WTC11 (cell line): ENCODE measurements at regions not wholly inside any gene's neighbourhood (a gene's known extent, or its start where the extent isn't known, plus 50 kb on each side); places are given as distances from the start of the nearest gene placed in this dataset.

Source experiments
- ATAC-seq: fragments of 200-7000 bp; cut with Tn5 transposase; 2 replicates; pipeline ENCODE4 v1.10.0; 2021; ENCODE audit warnings: mild to moderate bottlenecking, moderate library complexity
- CTCF ChIA-PET: fragments of 300-600 bp; sonication (Branson Sonifier 250); formaldehyde crosslinking; loops from one replicate; lab custom pipeline; 2021; ENCODE audit warnings: antibody characterized with exemption; lab: Charles Lee
- POLR2A ChIA-PET: fragments of 350-600 bp; sonication (Branson Sonifier 250); formaldehyde crosslinking; loops from one replicate; lab custom pipeline; 2021; ENCODE audit warnings: antibody characterized with exemption; lab: Charles Lee
- DNase-seq: peaks from one replicate; pipeline ENCODE4 v3.0.0; 2021; ENCODE audit warnings: low spot score
- H3K27ac Mint-ChIP-seq: 2 replicates; pipeline ENCODE4 v1.8.0; 2021; ENCODE audit warnings: mixed read lengths
- H3K27me3 Mint-ChIP-seq: 2 replicates; pipeline ENCODE4 v1.8.0; 2021; ENCODE audit warnings: low read depth, mild to moderate bottlenecking, moderate library complexity, mixed read lengths
- H3K36me3 Mint-ChIP-seq: 2 replicates; pipeline ENCODE4 v1.8.0; 2021; ENCODE audit warnings: mixed read lengths
- H3K4me1 Mint-ChIP-seq: 2 replicates; pipeline ENCODE4 v1.8.0; 2022; ENCODE audit warnings: mixed read lengths
- H3K4me3 Mint-ChIP-seq: 2 replicates; pipeline ENCODE4 v1.8.0; 2021; ENCODE audit warnings: mild to moderate bottlenecking, moderate library complexity, mixed read lengths
- H3K9me3 Mint-ChIP-seq: 2 replicates; pipeline ENCODE4 v1.8.0; 2021; ENCODE audit warnings: mixed read lengths
- ATF2 ChIP-seq: sonication (generic); formaldehyde crosslinking; IDR thresholded peaks from 2 replicates; pipeline ENCODE4 v1.8.1; 2022; ENCODE audit warnings: low read depth, missing genetic modification reagents, borderline replicate concordance
- CREM ChIP-seq: sonication (generic); formaldehyde crosslinking; IDR thresholded peaks from 2 replicates; pipeline ENCODE4 v1.8.1; 2022; ENCODE audit warnings: mild to moderate bottlenecking, missing genetic modification reagents, moderate library complexity
- E2F5 ChIP-seq: sonication (generic); formaldehyde crosslinking; IDR thresholded peaks from 2 replicates; pipeline ENCODE4 v1.8.1; 2022; ENCODE audit warnings: mild to moderate bottlenecking, moderate library complexity, missing genetic modification reagents
- ETV6 ChIP-seq: sonication (generic); formaldehyde crosslinking; IDR thresholded peaks from 2 replicates; pipeline ENCODE4 v1.8.1; 2022; ENCODE audit warnings: mild to moderate bottlenecking, missing genetic modification reagents
- IRF1 ChIP-seq: sonication (generic); formaldehyde crosslinking; IDR thresholded peaks from 2 replicates; pipeline ENCODE4 v1.8.0; 2023; ENCODE audit warnings: missing genetic modification reagents
- MLX ChIP-seq: sonication (generic); formaldehyde crosslinking; IDR thresholded peaks from 2 replicates; pipeline ENCODE4 v1.8.1; 2023; ENCODE audit warnings: mild to moderate bottlenecking, missing genetic modification reagents, moderate library complexity
- NR3C1 ChIP-seq: sonication (generic); formaldehyde crosslinking; conservative IDR thresholded peaks from 2 replicates; pipeline ENCODE4 v1.8.1; 2023; ENCODE audit warnings: low read depth, mild to moderate bottlenecking, missing genetic modification reagents
- TCF7 ChIP-seq: sonication (generic); formaldehyde crosslinking; IDR thresholded peaks from 2 replicates; pipeline ENCODE4 v1.8.0; 2022; ENCODE audit warnings: mild to moderate bottlenecking, low read depth, missing genetic modification reagents, moderate library complexity
- TEAD1 ChIP-seq: sonication (generic); formaldehyde crosslinking; IDR thresholded peaks from 2 replicates; pipeline ENCODE4 v1.8.0; 2022; ENCODE audit warnings: mild to moderate bottlenecking, missing genetic modification reagents
- USF1 ChIP-seq: sonication (generic); formaldehyde crosslinking; IDR thresholded peaks from 2 replicates; pipeline ENCODE4 v1.8.0; 2022; ENCODE audit warnings: mild to moderate bottlenecking, missing genetic modification reagents
- ZMAT4 ChIP-seq: fragments of 250-450 bp; sonication (Bioruptor Pico); IDR thresholded peaks from 2 replicates; pipeline ENCODE4 v1.9.0; 2021; ENCODE audit warnings: mild to moderate bottlenecking
- ZNF138 ChIP-seq: sonication (generic); formaldehyde crosslinking; conservative IDR thresholded peaks from 2 replicates; pipeline ENCODE4 v1.8.1; 2022; ENCODE audit warnings: mild to moderate bottlenecking, moderate library complexity, missing genetic modification reagents
- ZNF232 ChIP-seq: sonication (generic); formaldehyde crosslinking; IDR thresholded peaks from 2 replicates; pipeline ENCODE4 v1.8.0; 2022; ENCODE audit warnings: mild to moderate bottlenecking, missing genetic modification reagents
- ZNF416 ChIP-seq: fragments of 250-450 bp; sonication (Bioruptor Pico); IDR thresholded peaks from 2 replicates; pipeline ENCODE4 v1.9.0; 2021; ENCODE audit warnings: mild to moderate bottlenecking, inconsistent platforms
- ZNF423 ChIP-seq: fragments of 250-450 bp; sonication (Bioruptor Pico); IDR thresholded peaks from 2 replicates; pipeline ENCODE4 v2.1.2; 2022; ENCODE audit warnings: mild to moderate bottlenecking, moderate library complexity
- TF ChIP-seq, protein P1 (sequence below): fragments of 250-450 bp; sonication (Bioruptor Pico); IDR thresholded peaks from 2 replicates; pipeline ENCODE4 v2.1.2; 2022; ENCODE audit warnings: mild to moderate bottlenecking, moderate library complexity
- TF ChIP-seq, protein P2 (sequence below): fragments of 250-450 bp; sonication (Bioruptor Pico); conservative IDR thresholded peaks from 2 replicates; pipeline ENCODE4 v1.9.0; 2021; ENCODE audit warnings: mild to moderate bottlenecking
- TF ChIP-seq, protein P3 (sequence below): sonication (generic); formaldehyde crosslinking; conservative IDR thresholded peaks from 2 replicates; pipeline ENCODE4 v1.8.1; 2023; ENCODE audit warnings: mild to moderate bottlenecking, low read depth, missing genetic modification reagents, moderate library complexity
- TF ChIP-seq, protein P4 (sequence below): sonication (generic); formaldehyde crosslinking; IDR thresholded peaks from 2 replicates; pipeline ENCODE4 v1.8.1; 2023; ENCODE audit warnings: mild to moderate bottlenecking, missing genetic modification reagents

DNA sequence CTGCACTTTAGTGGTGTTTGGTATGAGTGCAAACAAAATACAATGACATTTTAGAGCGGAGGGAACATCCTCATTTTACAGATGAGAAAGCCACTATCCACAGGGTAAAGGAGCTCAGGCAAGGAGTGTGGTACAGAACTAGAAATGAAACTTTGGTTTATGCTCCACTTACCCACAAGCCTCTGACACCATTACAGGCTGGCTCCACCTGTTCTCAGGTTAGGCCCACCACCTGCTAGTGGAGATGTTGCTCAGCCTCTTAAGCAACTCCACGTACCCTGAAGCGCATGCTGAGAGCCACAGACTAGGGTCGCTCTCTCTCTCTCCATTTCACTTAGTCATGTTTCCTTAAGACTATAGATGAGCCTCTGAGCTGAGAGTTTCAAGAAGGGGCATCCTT, 130.0 kb downstream of the MBD2 start:
- peaks cover 12% of the 10 kb centered on the region for H3K9me3 Mint-ChIP-seq
- H3K36me3 Mint-ChIP-seq = no peaks in the 10 kb centered on the region
- no peak overlapping the region for H3K4me3 Mint-ChIP-seq
- H3K27me3 Mint-ChIP-seq = no peaks in the 10 kb centered on the region; the same call in 1 of the 2 replicates
- ATAC-seq (no peak), DNase-seq (no peak)
- TF ChIP-seq ZNF138 (CRISPR knock-in tag) (no peak), MLX (CRISPR knock-in tag) (no peak), ZNF232 (no peak), ETV6 (no peak), ZNF423 (no peak), IRF1 (CRISPR knock-in tag) (no peak), E2F5 (CRISPR knock-in tag) (no peak), ZNF416 (CRISPR knock-in tag) (no peak), USF1 (no peak)
- H3K4me1 Mint-ChIP-seq = peaks cover 7% of the 10 kb centered on the region
- H3K27ac Mint-ChIP-seq = no peak overlapping the region
- POLR2A ChIA-PET = no interaction called here
- CTCF ChIA-PET = no interaction called here

GRCh38 chr18:54090856-54091255, 133.6 kb downstream of the MBD2 start:
- Mint-ChIP-seq H3K27ac (no peak overlapping the region), H3K27me3 (no peaks in the 10 kb centered on the region), H3K9me3 (0 out of 2 replicates have a peak, but pooled peaks cover 4% of the 10 kb centered on the region), H3K4me1 (peaks cover 21% of the 10 kb centered on the region), H3K36me3 (no peaks in the 10 kb centered on the region), H3K4me3 (no peak overlapping the region)
- no peak for ATAC-seq
- no peak for DNase-seq
- TF ChIP-seq NR3C1 (CRISPR knock-in tag) (no peak), ATF2 (CRISPR knock-in tag) (no peak), TCF7 (CRISPR knock-in tag) (no peak), CREM (no peak), TEAD1 (CRISPR knock-in tag) (no peak), ZMAT4 (CRISPR knock-in tag) (no peak)
- TF ChIP-seq, protein P1, sequence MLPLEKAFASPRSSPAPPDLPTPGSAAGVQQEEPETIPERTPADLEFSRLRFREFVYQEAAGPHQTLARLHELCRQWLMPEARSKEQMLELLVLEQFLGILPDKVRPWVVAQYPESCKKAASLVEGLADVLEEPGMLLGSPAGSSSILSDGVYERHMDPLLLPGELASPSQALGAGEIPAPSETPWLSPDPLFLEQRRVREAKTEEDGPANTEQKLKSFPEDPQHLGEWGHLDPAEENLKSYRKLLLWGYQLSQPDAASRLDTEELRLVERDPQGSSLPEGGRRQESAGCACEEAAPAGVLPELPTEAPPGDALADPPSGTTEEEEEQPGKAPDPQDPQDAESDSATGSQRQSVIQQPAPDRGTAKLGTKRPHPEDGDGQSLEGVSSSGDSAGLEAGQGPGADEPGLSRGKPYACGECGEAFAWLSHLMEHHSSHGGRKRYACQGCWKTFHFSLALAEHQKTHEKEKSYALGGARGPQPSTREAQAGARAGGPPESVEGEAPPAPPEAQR (CRISPR knock-in tag) = no peak
- TF ChIP-seq, protein P2, sequence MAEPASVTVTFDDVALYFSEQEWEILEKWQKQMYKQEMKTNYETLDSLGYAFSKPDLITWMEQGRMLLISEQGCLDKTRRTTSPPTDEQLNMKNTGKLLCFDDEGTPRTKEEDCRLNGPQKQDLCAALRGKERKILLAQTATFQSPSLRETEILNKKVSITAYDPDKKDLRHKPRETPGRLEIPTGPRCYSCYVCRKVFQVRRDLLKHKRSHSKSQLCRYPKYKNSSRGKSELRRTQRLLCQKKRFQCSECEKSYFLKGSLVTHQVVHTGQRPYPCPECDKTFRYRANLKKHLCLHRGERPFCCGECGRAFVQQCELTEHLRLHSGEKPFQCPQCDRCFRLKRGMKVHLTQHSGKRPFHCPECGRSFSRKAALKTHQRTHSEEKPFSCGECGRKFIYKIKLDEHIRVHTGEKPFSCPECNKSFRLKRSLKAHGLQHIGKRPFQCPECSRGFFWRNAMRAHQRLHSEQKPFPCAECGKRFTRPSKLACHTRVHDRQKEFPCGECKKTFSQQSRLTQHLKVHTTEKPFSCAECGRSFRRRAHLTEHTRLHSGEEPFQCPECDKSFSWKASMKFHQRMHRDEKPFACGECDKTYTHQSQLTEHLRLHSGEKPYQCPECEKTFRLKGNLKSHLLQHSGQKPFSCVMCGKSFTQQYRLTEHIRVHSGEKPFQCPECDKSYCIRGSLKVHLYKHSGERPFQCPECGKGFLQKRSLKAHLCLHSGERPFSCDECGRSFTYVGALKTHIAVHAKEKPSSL = no peak
- TF ChIP-seq, protein P3, sequence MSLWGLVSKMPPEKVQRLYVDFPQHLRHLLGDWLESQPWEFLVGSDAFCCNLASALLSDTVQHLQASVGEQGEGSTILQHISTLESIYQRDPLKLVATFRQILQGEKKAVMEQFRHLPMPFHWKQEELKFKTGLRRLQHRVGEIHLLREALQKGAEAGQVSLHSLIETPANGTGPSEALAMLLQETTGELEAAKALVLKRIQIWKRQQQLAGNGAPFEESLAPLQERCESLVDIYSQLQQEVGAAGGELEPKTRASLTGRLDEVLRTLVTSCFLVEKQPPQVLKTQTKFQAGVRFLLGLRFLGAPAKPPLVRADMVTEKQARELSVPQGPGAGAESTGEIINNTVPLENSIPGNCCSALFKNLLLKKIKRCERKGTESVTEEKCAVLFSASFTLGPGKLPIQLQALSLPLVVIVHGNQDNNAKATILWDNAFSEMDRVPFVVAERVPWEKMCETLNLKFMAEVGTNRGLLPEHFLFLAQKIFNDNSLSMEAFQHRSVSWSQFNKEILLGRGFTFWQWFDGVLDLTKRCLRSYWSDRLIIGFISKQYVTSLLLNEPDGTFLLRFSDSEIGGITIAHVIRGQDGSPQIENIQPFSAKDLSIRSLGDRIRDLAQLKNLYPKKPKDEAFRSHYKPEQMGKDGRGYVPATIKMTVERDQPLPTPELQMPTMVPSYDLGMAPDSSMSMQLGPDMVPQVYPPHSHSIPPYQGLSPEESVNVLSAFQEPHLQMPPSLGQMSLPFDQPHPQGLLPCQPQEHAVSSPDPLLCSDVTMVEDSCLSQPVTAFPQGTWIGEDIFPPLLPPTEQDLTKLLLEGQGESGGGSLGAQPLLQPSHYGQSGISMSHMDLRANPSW (CRISPR knock-in tag) = no peak
- TF ChIP-seq, protein P4, sequence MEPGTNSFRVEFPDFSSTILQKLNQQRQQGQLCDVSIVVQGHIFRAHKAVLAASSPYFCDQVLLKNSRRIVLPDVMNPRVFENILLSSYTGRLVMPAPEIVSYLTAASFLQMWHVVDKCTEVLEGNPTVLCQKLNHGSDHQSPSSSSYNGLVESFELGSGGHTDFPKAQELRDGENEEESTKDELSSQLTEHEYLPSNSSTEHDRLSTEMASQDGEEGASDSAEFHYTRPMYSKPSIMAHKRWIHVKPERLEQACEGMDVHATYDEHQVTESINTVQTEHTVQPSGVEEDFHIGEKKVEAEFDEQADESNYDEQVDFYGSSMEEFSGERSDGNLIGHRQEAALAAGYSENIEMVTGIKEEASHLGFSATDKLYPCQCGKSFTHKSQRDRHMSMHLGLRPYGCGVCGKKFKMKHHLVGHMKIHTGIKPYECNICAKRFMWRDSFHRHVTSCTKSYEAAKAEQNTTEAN (CRISPR knock-in tag) = no peak
- ChIA-PET CTCF (no interaction called here), POLR2A (no interaction called here)
